NCI-H2196 (cell line): ENCODE measurements at regions not wholly inside any gene's neighbourhood (a gene's known extent, or its start where the extent isn't known, plus 50 kb on each side); places are given as distances from the start of the nearest gene placed in this dataset.
"Not testable (repeated sequence)": the region's sequence is repeated elsewhere in the genome, so short reads cannot be mapped to it uniquely, and the experiment has no call there.

Experiments used
- DNase-seq: peaks from one replicate; lab custom pipeline; 2025; ENCODE audit not compliant: unreplicated experiment; lab: John Stamatoyannopoulos, UW

GRCh38 chr2:240191001-240191400 is 50.5 kb upstream of the OTOS start:
- DNase-seq: no peak

GRCh38 chr2:240192661-240193060 is 52.2 kb upstream of the OTOS start:
- no peak for DNase-seq

GRCh38 chr2:240194341-240194762 is 53.9 kb upstream of the OTOS start:
- not testable (repeated sequence) for DNase-seq

GRCh38 chr2:240195316-240195861 is 54.9 kb upstream of the OTOS start:
- no peak for DNase-seq

- DNase-seq: no peak
Observed at GRCh38 chr2:240196716-240197461, 56.4 kb upstream of the OTOS start.

- DNase-seq: no peak
Observed at GRCh38 chr2:240197462-240198139, 57.1 kb upstream of the OTOS start.

GRCh38 chr2:240198226-240198625 is 57.8 kb upstream of the OTOS start:
- DNase-seq: no peak

GRCh38 chr2:240199133-240199870 is 58.8 kb upstream of the OTOS start:
- DNase-seq: no peak

- DNase-seq: no peak
Observed at GRCh38 chr2:240200230-240201051, 60.0 kb upstream of the OTOS start.

GRCh38 chr2:240201866-240202265 is 61.4 kb upstream of the OTOS start:
- no peak for DNase-seq

GRCh38 chr2:240202586-240202985 is 62.1 kb upstream of the OTOS start:
- DNase-seq: no peak

- no peak for DNase-seq
Observed at GRCh38 chr2:240203031-240203787, 62.8 kb upstream of the OTOS start.

- no peak for DNase-seq
Observed at GRCh38 chr2:240203788-240204270, 63.4 kb upstream of the OTOS start.

GRCh38 chr2:240204431-240205276 is 64.2 kb upstream of the OTOS start:
- no peak for DNase-seq

- peak; percentile 60 for DNase-seq
Observed at GRCh38 chr2:240205348-240205747, 64.9 kb upstream of the OTOS start.

- no peak for DNase-seq
Observed at GRCh38 chr2:240205772-240206171, 65.3 kb upstream of the OTOS start.

- no peak for DNase-seq
Observed at GRCh38 chr2:240206630-240207029, 66.2 kb upstream of the OTOS start.

- DNase-seq: no peak
Observed at GRCh38 chr2:240207661-240208060, 67.2 kb upstream of the OTOS start.

GRCh38 chr2:240208096-240208495 is 67.6 kb upstream of the OTOS start:
- no peak for DNase-seq
